ENCODE measurements at regions not wholly inside any gene's neighbourhood (a gene's known extent, or its start where the extent isn't known, plus 50 kb on each side); places are given as distances from the start of the nearest gene placed in this dataset.

GRCh38 chr16:72626623-72627022 lies 421.3 kb downstream of the ZFHX3 start:
- no peak for DNase-seq (ENCODE audit: low read depth)
- TF ChIP-seq CTCF (IDR thresholded peaks at IDR 0.05; ENCODE audit: insufficient read depth, low read length), result no peak
- no peak overlapping the region for H3K4me3 ChIP-seq (ENCODE audit: low read depth, low read length)

GRCh38 chr16:72621651-72622050 lies 426.3 kb downstream of the ZFHX3 start:
- TF ChIP-seq CTCF (IDR thresholded peaks at IDR 0.05; ENCODE audit: insufficient read depth, low read length), result no peak
- H3K4me3 ChIP-seq (ENCODE audit: low read depth, low read length), result no peak overlapping the region
- DNase-seq (ENCODE audit: low read depth), result peak; percentile 11

- no peak for TF ChIP-seq CTCF (IDR thresholded peaks at IDR 0.05; ENCODE audit: insufficient read depth, low read length)
- DNase-seq (ENCODE audit: low read depth), result no peak
- no peak overlapping the region for H3K4me3 ChIP-seq (ENCODE audit: low read depth, low read length)
These were observed 427.1 kb downstream of the ZFHX3 start for GRCh38 chr16:72620853-72621252.

GRCh38 chr16:72620348-72620747 lies 427.6 kb downstream of the ZFHX3 start:
- no peak overlapping the region for H3K4me3 ChIP-seq (ENCODE audit: low read depth, low read length)
- DNase-seq (ENCODE audit: low read depth), result no peak
- TF ChIP-seq CTCF (IDR thresholded peaks at IDR 0.05; ENCODE audit: insufficient read depth, low read length), result no peak

GRCh38 chr16:72615856-72616255 lies 432.1 kb downstream of the ZFHX3 start:
- no peak for DNase-seq (ENCODE audit: low read depth)
- no peak for TF ChIP-seq CTCF (IDR thresholded peaks at IDR 0.05; ENCODE audit: insufficient read depth, low read length)
- no peak overlapping the region for H3K4me3 ChIP-seq (ENCODE audit: low read depth, low read length)

GRCh38 chr16:72612718-72613117 lies 435.2 kb downstream of the ZFHX3 start:
- DNase-seq (ENCODE audit: low read depth), result no peak
- no peak for TF ChIP-seq CTCF (IDR thresholded peaks at IDR 0.05; ENCODE audit: insufficient read depth, low read length)
- no peak overlapping the region for H3K4me3 ChIP-seq (ENCODE audit: low read depth, low read length)

- H3K4me3 ChIP-seq (ENCODE audit: low read depth, low read length), result no peak overlapping the region
- no peak for TF ChIP-seq CTCF (IDR thresholded peaks at IDR 0.05; ENCODE audit: insufficient read depth, low read length)
- peak; percentile 42 for DNase-seq (ENCODE audit: low read depth)
These were observed 435.7 kb downstream of the ZFHX3 start for GRCh38 chr16:72612256-72612655.

Data from fibroblast of the aortic adventitia (primary cell).